Calu3 (cell line): ENCODE measurements at regions not wholly inside any gene's neighbourhood (a gene's known extent, or its start where the extent isn't known, plus 50 kb on each side); places are given as distances from the start of the nearest gene placed in this dataset.

Source experiments
- BruUV-seq: library from RNA; stranded (reverse); fragments of 400-500 nt; replicated peaks from 2 replicates; lab custom pipeline; 2021; lab: Mats Ljungman, UMichigan
- CTCF ChIA-PET: fragments of 300-600 bp; sonication (Branson Sonifier 250); formaldehyde crosslinking; loops from one replicate; lab custom pipeline; 2022; ENCODE audit warnings: antibody characterized with exemption; lab: Charles Lee
- DNase-seq: peaks from one replicate; pipeline ENCODE4 v3.0.0; 2022
- H3K27ac Mint-ChIP-seq: one replicate; pipeline ENCODE4 v1.8.0; 2022; ENCODE audit warnings: mixed read lengths; ENCODE audit not compliant: unreplicated experiment
- H3K27me3 Mint-ChIP-seq: one replicate; pipeline ENCODE4 v1.8.0; 2022; ENCODE audit warnings: mixed read lengths; ENCODE audit not compliant: unreplicated experiment
- H3K36me3 Mint-ChIP-seq: one replicate; pipeline ENCODE4 v1.8.0; 2022; ENCODE audit warnings: mild to moderate bottlenecking, moderate library complexity, mixed read lengths; ENCODE audit not compliant: insufficient read depth, unreplicated experiment
- H3K4me1 Mint-ChIP-seq: one replicate; pipeline ENCODE4 v1.8.0; 2022; ENCODE audit warnings: mild to moderate bottlenecking, low read depth, mixed read lengths; ENCODE audit not compliant: unreplicated experiment
- H3K4me3 Mint-ChIP-seq: one replicate; pipeline ENCODE4 v1.8.0; 2022; ENCODE audit warnings: mild to moderate bottlenecking, low read depth, moderate library complexity, mixed read lengths; ENCODE audit not compliant: unreplicated experiment
- H3K9me3 Mint-ChIP-seq: one replicate; pipeline ENCODE4 v1.8.0; 2022; ENCODE audit warnings: low read depth, mixed read lengths; ENCODE audit not compliant: unreplicated experiment
- intact Hi-C: fragments of 100-400 bp; cut with micrococcal nuclease; formaldehyde crosslinking; loops from one replicate; pipeline ENCODE4 v1.10.0; 2022; ENCODE audit not compliant: unreplicated experiment
- TF ChIP-seq, protein P1 (sequence below): fragments of 200-600 bp; IDR thresholded peaks from one replicate; pipeline ENCODE4 v1.8.0; 2022; ENCODE audit warnings: antibody characterized with exemption; ENCODE audit not compliant: unreplicated experiment

GRCh38 chr6:121879149-121879548 is 443.7 kb downstream of the GJA1 start:
- Mint-ChIP-seq H3K9me3 (no peaks in the 10 kb centered on the region), H3K4me1 (no peaks in the 10 kb centered on the region), H3K27ac (no peak overlapping the region), H3K27me3 (no peaks in the 10 kb centered on the region), H3K36me3 (no peaks in the 10 kb centered on the region), H3K4me3 (no peak overlapping the region)
- DNase-seq: no peak
- CTCF ChIA-PET: no interaction called here
- intact Hi-C loops: no loop called here
- TF ChIP-seq, protein P1, sequence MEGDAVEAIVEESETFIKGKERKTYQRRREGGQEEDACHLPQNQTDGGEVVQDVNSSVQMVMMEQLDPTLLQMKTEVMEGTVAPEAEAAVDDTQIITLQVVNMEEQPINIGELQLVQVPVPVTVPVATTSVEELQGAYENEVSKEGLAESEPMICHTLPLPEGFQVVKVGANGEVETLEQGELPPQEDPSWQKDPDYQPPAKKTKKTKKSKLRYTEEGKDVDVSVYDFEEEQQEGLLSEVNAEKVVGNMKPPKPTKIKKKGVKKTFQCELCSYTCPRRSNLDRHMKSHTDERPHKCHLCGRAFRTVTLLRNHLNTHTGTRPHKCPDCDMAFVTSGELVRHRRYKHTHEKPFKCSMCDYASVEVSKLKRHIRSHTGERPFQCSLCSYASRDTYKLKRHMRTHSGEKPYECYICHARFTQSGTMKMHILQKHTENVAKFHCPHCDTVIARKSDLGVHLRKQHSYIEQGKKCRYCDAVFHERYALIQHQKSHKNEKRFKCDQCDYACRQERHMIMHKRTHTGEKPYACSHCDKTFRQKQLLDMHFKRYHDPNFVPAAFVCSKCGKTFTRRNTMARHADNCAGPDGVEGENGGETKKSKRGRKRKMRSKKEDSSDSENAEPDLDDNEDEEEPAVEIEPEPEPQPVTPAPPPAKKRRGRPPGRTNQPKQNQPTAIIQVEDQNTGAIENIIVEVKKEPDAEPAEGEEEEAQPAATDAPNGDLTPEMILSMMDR: no peak
- no TSS peak for BruUV-seq

- H3K36me3 Mint-ChIP-seq: peaks cover 5% of the 10 kb centered on the region
- no peaks in the 10 kb centered on the region for H3K27me3 Mint-ChIP-seq
- TF ChIP-seq, protein P1: no peak
- H3K4me3 Mint-ChIP-seq: no peak overlapping the region
- H3K4me1 Mint-ChIP-seq: no peaks in the 10 kb centered on the region
- H3K27ac Mint-ChIP-seq: no peak overlapping the region
- intact Hi-C loops: no loop called here
- no TSS peak for BruUV-seq
- DNase-seq: no peak
- H3K9me3 Mint-ChIP-seq: no peaks in the 10 kb centered on the region
- CTCF ChIA-PET: no interaction called here
Measured at GRCh38 chr6:121880831-121881230, 445.4 kb downstream of the GJA1 start.

- H3K9me3 Mint-ChIP-seq: no peaks in the 10 kb centered on the region
- DNase-seq: no peak
- H3K27ac Mint-ChIP-seq: no peak overlapping the region
- intact Hi-C loops: no loop called here
- H3K4me3 Mint-ChIP-seq: no peak overlapping the region
- no peaks in the 10 kb centered on the region for H3K4me1 Mint-ChIP-seq
- TF ChIP-seq, protein P1: no peak
- no TSS peak for BruUV-seq
- H3K36me3 Mint-ChIP-seq: peaks cover 6% of the 10 kb centered on the region
- CTCF ChIA-PET: no interaction called here
- H3K27me3 Mint-ChIP-seq: no peaks in the 10 kb centered on the region
Measured at GRCh38 chr6:121881974-121882667, 446.7 kb downstream of the GJA1 start.

DNA sequence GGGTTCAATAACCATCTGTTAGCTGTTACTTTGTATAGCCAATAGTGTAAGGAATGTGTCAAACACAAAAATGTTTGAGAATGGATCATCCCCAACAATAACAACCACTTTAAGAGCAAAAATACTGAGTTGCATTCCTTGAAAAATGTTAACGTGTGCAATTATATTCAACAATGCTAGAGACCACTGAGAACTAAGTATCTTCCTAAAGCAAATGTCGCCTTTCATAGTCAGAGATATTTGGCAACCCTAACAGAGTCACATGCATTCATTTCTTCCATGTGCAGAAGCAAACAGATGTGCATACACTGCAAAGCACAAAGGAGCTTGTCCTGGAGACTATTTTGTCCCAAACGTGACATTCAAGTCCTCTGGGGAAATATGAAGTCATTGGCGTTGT is 448.6 kb downstream of the GJA1 start:
- CTCF ChIA-PET: no interaction called here
- H3K4me1 Mint-ChIP-seq: no peaks in the 10 kb centered on the region
- H3K27me3 Mint-ChIP-seq: no peaks in the 10 kb centered on the region
- no TSS peak for BruUV-seq
- TF ChIP-seq, protein P1: no peak
- H3K9me3 Mint-ChIP-seq: no peaks in the 10 kb centered on the region
- peaks cover 6% of the 10 kb centered on the region for H3K36me3 Mint-ChIP-seq
- no peak for DNase-seq
- no peak overlapping the region for H3K4me3 Mint-ChIP-seq
- intact Hi-C loops: no loop called here
- H3K27ac Mint-ChIP-seq: no peak overlapping the region
